Glomerular endothelial cell (primary cell): ENCODE measurements at regions not wholly inside any gene's neighbourhood (a gene's known extent, or its start where the extent isn't known, plus 50 kb on each side); places are given as distances from the start of the nearest gene placed in this dataset.

Experiments used
- DNase-seq: peaks from one replicate; pipeline ENCODE4 v3.0.0-alpha.2; 2011; ENCODE audit warnings: low read depth, low spot score; ENCODE audit errors: extremely low read depth

DNA sequence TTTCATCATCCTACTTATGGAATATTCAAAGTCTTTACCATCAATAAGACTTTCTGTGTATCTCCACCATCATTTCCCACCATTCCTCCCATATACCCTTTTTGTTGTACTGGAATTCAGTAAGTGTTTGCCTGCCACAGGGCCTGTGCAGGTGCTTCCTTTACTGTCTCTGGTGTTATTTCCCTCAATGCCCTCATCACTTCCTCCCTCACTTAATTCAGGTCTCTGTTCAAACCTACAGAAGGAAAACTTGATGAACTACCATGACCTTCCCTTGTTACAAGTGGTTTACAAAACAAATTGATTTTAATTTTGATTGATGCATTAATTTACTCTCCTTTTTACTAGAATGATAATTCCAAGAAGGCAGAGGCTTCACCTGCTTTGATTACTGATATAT is 159.5 kb upstream of the FAT4 start:
- DNase-seq = peak; percentile 65

DNA sequence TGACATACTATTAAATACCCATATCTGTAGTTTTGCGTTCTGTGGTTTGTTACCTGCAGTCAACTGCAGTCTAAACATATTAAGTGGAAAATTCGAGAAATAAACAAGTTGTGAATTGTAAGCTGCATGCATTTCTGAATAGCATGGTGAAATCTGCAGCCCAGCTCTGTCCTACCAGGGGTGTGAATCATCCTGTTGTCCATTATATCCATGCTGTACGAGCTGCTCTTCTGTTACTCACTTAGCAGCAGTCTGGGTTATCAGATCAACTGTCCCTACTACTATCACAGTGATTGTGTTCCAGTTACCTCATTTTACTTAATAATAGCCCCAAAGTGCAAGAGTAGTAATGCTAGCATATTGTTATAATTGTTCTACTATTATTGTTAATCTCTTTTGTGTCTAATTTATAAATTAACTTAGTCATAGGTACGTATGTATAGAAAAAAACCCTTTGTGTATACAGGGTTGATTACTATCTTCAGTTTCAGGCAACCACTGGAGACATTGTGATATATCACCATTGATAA is 173.7 kb upstream of the FAT4 start:
- no peak for DNase-seq

DNA sequence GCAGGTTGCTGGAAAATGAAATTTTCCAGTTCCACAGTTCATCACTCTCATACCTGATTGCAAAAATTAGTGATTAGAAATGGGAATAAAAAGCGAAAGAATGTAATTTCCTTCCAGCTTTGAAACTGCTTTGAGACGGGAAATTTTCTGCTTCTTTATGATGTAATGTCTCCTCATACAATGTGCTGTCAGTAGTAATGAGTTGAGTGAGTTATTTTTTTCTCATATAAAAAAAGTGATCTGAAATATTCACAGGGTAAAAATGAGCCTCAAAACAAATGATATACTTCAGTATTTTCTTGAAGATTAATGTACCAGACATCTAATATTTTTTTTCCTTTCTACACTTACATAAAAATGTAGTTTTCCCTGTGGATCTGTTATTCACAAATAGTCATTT is 179.1 kb upstream of the FAT4 start:
- no peak for DNase-seq

DNA sequence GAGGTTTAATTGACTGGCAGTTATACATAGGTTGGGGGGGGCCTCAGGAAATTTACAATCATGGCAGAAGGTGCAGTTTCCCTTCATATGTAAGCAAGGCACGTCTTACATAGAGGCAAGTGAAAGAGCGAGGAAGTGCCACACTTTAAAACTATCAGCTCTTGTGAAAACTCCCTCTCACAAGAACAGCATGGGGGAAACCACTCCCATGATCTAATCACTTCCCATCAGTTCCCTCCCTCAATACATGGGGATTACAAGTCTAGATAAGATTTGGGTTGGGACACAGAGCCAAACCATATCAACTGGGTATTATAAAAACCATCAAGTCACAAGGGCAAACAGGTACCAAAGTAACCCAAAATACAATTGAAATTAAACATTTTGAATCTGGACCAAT is 182.0 kb upstream of the FAT4 start:
- no peak for DNase-seq

DNA sequence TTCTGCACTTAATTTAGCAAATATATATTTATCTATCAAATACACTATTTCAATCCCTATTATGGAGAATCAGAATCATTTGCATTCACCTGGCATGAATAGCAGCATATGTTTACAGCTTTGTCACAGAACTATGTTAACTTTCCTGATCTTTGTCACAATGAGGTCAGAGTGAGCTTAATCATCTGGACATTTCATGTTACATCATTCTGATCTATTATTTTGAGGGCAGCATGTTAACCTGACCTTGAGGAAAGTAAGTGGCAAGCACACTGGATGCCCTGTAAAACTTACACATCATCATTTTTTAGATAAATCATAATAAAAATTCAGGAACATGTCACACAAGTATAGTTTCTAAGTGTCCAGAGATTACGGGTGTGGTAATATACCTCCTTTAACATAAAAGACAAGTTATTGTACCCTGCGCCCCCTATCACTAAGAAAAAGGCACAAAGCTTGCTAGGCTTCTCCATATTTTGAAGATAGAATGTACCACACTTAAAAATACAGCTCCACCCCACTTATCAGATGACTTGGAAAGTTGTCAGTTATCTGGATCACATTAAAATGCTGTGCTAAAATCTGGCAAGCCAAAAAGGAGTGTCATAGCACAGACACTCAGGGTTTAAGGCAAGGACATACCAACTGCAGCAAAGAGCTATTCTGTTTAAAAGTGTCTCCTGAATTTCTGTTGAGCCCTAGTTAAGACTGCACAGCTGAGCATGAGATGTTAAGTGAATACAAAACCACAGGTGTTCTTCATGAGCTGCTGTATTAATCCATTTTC is 182.7 kb upstream of the FAT4 start:
- no peak for DNase-seq

DNA sequence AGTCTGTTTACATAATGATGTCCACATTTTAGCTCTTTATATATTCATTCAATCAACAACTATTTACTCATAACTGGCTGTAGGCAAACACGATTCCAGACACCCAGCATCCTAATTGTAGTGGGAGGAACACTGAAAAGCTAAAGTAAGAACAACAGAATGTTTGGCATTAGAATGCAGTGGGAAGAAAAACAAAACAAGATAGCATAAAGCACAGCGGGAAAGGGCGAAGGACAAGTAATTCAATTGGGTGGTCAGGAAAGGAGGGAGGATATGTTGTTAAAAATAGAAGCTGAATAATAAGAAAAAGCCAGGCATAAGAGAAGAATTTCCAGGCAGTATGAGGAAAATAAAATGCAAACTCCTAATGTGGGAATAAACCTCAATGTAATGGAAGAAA is 189.5 kb upstream of the FAT4 start:
- DNase-seq = no peak

DNA sequence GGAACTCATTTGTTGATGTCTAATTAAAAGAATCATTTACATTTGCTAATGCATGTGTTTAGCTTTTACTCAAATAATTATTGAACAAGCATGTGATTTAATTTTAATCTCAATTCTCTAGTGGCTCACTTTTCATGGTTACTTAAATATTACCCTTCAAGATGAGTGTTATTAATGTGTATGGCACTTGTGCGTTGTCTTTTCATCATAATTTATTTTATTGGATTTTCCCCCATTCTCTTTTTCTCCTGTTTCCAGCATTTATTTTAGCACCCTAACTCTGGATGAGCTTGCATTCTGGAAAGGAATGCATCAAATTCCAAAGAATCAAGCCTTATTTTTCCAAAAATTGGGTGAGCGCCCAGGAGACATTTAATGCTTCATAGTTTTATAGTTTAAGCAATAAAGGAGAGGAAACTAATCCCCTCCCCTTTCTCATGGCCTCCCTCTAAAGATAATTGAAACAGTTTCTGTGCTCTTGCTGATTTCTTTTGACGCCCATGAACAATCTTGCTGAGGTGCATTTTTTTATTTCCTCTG is 191.1 kb upstream of the FAT4 start:
- no peak for DNase-seq

DNA sequence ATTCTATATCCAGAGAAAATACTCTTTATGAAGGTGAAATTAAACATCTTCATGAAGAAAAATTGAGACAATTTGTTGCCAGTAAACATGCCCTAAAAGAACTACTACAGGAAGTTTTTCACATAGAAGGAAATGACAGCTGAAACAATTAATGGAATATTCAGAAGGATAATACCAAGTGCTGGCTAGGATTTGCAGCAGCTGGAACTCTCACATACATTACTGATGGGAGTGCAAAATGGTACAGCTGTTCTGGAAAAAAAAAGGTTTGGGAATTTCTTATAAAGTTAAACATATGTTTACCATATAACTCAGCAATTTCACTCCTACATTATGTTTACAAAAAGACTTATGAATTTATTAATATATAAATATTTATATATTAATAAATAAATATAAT is 193.2 kb upstream of the FAT4 start:
- no peak for DNase-seq

DNA sequence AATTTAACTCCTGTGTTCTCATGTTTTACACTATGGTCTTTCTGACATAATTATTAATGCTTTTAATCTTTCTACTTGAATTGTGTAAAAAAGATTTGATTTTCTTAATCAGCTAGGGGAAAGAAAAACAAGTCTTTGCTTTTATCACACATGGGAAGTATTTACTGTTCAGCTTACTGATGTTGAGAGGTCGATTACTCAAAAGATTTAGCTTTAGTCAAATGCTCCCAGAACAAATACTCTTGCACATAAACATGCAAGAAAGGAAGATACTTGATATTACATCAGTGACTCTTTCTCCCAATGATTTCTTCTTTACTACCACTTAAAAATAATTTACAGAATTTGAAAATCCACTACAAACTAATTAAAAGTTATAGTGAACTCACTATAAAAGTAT is 198.3 kb upstream of the FAT4 start:
- no peak for DNase-seq

DNA sequence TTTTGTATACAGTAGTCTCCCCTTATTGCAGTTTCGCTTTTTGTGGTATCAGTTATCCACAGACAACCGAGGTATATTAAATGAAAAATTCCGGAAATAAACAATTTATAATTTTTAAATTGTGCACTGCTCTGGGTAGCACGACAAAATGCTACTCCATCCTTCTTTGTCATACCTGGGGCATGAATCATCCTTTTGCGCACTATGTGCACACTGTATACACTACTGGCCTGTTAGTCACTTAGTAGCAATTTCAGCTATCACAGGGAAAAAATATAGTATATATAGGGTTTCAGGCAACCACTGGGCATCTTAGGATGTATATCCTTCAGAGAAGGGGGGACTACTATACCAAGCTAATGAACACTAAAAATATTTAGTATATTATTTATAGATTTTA is 198.8 kb upstream of the FAT4 start:
- no peak for DNase-seq

DNA sequence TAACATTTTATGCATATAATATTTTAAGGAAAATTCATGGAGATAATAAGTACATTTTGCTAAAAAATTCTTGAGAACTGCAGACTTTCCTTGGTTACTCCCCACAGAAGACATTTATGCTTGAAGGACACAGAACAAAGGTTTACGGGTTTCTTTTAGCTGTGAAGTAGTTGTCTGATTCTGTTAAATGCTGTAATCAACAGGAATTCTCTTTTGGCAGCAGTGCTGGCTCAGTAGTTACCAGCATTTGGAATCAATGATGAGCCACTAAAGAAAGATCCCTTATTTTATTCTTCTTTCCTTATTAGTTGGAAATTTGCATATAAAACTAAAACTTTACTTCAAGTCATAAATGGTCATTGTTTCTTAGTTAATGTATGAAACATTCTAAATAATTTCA is 199.3 kb upstream of the FAT4 start:
- DNase-seq = no peak

DNA sequence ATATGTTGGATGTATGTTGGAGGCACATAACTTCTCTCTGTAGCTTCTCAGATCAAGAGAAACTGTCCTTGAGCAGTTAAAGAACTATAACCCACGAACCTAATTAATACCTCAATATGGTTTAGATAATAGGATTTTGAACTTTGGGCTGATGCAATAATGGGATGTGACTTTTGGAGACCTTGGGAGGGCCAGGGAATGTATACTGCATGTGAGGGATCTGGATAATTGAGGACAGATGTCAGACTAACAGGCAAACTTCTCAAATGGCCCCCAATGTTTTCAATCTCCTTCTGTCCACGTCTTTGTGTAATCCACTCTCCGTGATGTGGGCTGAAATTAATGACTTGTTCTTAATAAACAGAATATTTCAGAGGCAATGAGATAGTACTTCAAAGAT is 202.2 kb upstream of the FAT4 start:
- DNase-seq = no peak

DNA sequence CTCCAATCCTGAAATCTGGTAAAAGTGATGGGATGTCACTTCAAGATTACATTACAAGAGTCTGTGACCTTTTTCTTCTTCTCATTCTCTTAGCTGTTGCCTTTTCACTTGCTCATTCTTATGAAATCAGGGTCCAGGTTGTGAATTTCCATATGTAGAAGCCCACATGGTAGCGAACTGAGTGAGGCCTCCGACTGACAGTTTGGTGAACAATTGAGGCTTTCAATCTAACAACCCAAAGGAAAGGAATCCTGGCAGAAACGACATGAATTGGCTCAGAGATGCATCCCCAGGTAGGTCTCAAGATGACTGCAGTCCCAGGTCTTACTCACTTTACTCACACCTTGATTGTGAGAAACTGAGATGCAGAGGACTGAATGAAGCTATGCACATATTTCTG is 203.4 kb upstream of the FAT4 start:
- DNase-seq = no peak

DNA sequence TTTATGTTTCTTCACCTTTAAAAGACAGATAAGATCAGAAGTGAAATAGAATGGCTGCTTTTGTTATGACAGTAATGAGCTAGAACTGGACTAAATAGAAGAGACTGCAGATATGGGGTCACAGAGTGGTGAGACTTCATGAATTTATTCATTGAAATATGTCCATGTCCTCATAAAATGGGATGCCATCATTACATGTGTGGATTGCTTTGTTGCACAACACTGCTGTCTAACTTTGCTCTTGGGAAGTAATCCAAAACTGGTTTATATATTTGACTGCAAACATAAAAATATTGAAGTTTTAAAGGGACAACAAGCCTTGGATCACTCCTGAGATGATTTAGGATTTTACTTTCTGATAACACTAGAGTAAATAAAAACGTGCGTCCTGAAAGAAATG is 209.2 kb upstream of the FAT4 start:
- DNase-seq = no peak

DNA sequence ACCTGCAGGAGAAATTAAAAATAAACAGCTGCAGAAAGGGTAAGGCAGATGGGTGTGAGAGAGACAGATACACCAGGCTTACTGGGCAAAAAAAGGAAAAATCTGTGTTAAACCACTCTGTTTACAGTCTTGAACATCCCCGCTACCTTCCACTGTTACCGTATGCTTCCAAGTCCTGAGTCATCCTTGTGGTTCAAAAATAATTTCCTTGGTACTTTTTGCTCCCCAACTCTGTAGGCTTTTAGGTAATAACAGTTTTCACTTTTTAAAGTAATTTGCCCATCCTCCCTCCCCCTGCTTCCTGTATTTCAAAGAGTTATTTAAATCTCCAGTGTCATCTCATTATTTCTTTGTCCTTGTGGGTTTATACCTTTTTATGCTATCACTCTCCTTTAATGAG is 210.1 kb upstream of the FAT4 start:
- DNase-seq = no peak

DNA sequence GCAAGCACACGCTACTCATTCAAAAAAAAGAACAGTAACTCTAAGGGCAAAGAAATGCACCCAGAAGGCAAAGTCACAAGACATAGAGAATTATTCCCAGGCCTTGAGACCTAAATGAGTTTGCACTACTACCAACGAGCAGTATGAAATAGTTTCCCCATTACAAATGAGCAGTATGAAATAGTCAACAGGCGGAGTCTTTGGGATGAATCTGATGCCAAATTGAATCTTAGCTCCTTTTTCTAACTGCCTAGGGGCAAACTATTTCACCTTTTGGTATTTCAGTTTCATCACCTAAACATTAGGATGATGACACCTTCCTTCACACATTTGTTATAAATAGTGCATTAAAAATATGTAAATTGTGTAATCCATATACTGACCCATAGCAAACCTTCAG is 213.0 kb upstream of the FAT4 start:
- DNase-seq = no peak

DNA sequence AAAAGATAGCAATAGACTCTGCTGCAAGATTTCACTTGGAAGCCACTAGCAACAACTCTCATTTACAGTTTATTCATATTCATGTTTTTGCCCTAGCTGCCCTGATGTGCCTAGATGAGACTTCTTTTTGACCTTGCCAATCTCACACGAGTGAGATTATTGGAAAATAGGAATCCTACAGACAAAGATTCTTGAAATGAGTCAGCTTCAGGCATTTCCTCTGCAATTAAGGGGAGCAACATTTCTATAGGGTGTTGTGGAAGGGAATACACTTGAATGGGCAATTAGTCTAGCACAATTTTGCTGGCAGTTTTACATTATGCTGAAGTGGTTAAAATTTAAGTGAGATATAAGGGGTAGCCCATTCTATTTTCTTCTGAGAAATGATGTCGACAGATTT is 217.0 kb upstream of the FAT4 start:
- DNase-seq = peak; percentile 12

DNA sequence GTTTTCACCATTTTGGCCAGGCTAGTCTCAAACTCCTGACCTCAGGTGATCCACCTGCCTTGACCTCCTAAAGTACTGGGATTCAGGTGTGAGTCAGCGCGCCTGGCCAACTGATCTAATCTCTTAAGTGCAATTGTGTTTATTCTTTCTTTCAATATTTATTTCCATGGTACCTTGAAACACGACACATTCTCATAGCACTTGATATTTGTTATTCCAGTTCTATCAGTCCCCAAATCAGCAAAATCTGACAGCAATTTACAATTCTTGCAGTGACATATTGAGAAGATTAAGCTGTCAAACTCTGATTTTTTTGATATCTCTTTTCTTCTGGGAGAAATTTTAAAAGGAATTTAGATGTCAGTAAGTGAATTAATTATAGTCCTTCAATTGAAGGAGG is 218.1 kb upstream of the FAT4 start:
- DNase-seq = no peak

DNA sequence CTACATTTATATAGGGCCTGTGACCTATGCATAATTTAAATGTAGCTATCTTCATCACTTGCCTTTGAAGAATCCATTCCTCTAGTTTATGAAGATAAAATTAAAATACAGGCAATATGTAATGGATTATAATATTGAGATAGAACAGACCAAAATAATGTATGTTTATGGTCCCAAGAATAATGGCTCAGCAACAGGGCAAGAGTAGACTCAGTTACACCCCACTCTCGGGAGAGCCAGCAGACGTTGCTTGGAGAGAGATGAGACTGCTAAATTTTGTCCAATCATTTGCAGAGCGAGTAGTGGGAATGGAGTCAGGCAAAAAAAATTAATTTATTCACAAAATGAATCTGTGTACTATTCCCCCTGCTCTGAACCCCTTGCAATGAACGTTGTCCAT is 223.2 kb upstream of the FAT4 start:
- DNase-seq = no peak

DNA sequence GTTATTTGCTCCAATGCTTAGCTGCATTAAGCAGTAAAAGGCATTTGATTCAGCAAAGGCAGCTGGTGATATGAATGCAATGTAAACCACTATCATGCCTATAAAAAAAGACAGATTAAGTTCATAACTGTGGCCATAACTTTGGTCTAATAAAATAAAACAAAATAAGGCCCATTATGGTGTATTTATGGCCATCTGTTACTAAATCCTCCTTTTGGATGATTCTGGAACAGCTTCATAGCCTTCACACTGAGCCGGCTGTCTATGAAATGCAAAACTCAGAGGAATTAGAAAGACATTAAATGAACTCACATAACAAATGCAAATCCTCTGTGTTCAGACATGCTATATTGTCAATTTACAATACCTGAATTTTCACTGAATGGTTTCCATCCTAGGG is 223.7 kb upstream of the FAT4 start:
- DNase-seq = no peak

DNA sequence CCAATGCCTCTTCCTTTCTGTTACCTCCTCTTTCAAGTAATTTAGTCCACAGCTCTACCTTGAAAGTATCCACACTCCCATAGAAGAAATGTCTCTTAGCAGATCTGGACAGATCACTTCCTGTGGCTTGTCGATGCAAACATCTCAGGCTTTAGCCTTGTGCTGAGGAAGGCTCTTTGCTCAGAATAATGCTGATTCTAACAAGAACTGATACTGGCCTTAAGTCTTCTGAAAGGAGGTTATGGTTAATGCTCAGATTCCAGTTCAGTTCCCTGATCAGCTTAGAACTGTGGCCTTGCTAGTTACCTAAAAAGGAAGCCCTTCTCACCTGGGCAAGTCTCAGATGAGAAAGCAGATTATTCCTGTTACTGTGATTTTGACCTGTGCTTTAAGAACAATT is 230.1 kb upstream of the FAT4 start:
- DNase-seq = no peak

DNA sequence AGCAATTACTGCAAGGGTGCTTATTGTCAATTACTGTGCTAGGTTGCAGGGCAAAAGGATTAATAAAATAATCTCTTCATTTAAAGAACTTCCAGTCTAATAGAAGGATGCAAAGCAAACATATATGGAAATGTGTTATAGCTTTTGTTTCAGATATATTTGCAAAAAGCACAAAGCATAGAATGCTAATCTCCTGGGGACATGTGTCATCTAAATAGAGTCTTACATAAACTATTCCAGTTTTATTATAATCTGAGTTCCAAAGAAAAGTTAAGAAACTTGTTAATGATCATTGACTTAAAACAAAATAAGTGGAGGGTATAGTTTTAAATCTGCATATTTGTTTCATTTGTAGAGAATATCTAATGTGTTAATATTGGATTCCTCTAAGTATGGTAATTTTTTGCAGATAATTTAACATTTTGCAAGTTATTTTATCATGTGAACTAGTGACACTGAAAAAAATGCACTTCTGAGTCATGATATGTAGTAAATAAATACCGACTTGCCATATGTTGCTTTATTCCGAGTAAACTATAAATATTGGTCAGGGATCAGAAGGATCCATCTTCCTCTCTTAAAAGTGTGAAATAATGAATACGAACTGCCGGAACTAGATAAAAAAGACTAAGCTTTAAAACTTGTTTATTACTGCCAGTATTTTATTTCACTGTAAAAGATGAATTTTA is 231.9 kb upstream of the FAT4 start:
- no peak for DNase-seq
